ENCODE measurements at regions not wholly inside any gene's neighbourhood (a gene's known extent, or its start where the extent isn't known, plus 50 kb on each side); places are given as distances from the start of the nearest gene placed in this dataset.
"Not testable (repeated sequence)": the region's sequence is repeated elsewhere in the genome, so short reads cannot be mapped to it uniquely, and the experiment has no call there.

DNA sequence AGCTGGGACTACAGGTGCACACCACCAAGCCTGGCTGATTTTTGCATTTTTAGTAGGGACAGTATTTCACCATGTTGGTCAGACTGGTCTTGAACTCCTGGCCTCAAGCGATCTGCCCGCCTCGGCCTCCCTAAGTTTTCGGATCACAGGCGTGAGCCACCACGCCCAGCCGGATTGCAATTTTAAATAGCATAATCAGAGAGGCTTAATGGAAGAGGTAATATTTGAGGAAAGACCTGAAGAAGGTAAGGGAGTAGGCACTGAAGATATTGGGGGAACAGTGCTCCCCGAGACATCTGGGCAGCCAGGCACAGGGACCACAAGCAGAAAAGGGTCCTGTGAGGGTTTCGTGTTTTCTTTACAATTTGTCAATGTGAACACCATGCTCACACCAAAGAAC lies 61.4 kb upstream of the USP6NL start:
- intact Hi-C loops (cut with DNase I): no loop called here
- peaks cover 0 to 7% (median 0%) of the 10 kb centered on the region in 4 donors for H3K27me3 ChIP-seq
- H3K4me3 ChIP-seq: no peak overlapping the region
- H3K36me3 ChIP-seq: no peaks in the 10 kb centered on the region
- H3K27ac ChIP-seq: no peak overlapping the region
- peaks cover 0 to 13% (median 0%) of the 10 kb centered on the region in 3 donors for H3K4me1 ChIP-seq
- TF ChIP-seq POLR2A (IDR thresholded peaks at IDR 0.05): no peak
- TF ChIP-seq, protein P1, sequence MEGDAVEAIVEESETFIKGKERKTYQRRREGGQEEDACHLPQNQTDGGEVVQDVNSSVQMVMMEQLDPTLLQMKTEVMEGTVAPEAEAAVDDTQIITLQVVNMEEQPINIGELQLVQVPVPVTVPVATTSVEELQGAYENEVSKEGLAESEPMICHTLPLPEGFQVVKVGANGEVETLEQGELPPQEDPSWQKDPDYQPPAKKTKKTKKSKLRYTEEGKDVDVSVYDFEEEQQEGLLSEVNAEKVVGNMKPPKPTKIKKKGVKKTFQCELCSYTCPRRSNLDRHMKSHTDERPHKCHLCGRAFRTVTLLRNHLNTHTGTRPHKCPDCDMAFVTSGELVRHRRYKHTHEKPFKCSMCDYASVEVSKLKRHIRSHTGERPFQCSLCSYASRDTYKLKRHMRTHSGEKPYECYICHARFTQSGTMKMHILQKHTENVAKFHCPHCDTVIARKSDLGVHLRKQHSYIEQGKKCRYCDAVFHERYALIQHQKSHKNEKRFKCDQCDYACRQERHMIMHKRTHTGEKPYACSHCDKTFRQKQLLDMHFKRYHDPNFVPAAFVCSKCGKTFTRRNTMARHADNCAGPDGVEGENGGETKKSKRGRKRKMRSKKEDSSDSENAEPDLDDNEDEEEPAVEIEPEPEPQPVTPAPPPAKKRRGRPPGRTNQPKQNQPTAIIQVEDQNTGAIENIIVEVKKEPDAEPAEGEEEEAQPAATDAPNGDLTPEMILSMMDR (IDR thresholded peaks at IDR 0.05): no peak
- WGBS, 2 donors: 92 to 97% methylated on average over 2 to 8 of the region's 9 CpGs
- DNase-seq: no peak
- H3K9me3 ChIP-seq: no peaks in the 10 kb centered on the region

DNA sequence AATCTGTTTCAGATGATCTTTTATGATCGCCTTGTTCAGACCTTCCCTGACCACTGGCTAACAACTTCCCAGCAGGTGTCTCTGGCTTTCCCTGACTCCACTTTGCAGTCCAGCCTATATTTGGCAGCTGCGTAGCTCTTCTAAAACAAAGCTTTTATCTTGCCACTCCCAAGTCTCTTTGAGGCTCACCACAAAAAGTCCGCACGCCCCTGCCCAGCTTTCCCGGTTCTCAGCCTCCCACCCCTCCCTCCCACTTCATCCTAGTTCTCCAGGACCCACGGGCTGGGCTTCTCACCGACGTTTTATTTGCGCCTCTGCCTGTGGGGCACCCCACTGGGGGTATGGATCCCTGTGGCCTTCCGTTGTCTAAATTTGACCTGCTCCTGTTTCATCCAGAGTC lies 58.9 kb upstream of the USP6NL start:
- DNase-seq: no peak
- Histone ChIP-seq H3K4me1 (peaks cover 0 to 13% (median 0%) of the 10 kb centered on the region in 3 donors), H3K27me3 (no peaks in the 10 kb centered on the region), H3K36me3 (no peaks in the 10 kb centered on the region), H3K27ac (no peak overlapping the region), H3K4me3 (no peak overlapping the region), H3K9me3 (no peaks in the 10 kb centered on the region)
- 70 to 79% methylated on average over 10 of the region's 10 CpGs for WGBS, 2 donors
- TF ChIP-seq POLR2A (IDR thresholded peaks at IDR 0.05): no peak
- TF ChIP-seq, protein P1 (IDR thresholded peaks at IDR 0.05): no peak
- intact Hi-C loops (cut with DNase I): no loop called here

DNA sequence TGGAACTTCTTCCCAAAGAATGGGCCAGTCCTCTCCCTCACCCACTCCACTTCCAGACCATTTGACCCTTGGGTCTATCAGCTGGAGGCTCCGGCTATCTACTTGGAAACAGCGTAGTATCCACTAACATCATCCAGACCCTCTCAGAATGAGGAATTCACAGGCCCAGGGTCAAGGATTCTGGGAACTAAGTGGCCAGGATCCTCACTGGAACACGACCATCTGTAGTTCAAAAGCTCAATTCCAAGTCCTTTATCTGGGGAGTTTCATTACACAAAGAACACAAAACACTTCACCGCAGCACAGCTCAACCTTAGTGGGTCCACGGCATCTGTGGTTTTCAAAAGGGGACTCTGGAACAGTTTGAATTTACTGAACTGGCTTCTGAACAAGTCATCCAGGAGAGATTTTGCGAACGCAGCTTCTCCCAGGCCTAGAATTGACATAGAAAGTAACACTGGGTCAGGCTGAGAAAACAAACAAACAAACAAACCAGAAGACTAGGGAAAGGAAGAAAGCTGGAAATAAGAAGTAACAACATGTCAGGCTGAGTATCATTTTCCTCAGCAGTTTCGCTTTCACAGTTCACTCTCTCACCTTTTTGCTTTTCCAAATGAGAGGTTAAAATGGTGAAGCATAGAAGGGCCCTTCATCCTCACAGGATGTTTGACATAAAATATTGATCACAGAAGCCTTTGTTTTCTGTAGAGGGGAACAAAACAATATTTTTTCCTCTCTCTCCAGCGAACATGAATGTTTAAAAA lies 57.6 kb upstream of the USP6NL start:
- Histone ChIP-seq H3K4me1 (peaks cover 0 to 22% (median 0%) of the 10 kb centered on the region in 3 donors), H3K36me3 (no peaks in the 10 kb centered on the region), H3K4me3 (no peak overlapping the region), H3K27me3 (no peaks in the 10 kb centered on the region), H3K9me3 (no peaks in the 10 kb centered on the region), H3K27ac (no peak overlapping the region)
- intact Hi-C loops (cut with DNase I): no loop called here
- TF ChIP-seq, protein P1 (IDR thresholded peaks at IDR 0.05): no peak
- TF ChIP-seq POLR2A (IDR thresholded peaks at IDR 0.05): no peak
- no peak for DNase-seq
- 83 to 86% methylated on average over 8 of the region's 9 CpGs for WGBS, 2 donors

DNA sequence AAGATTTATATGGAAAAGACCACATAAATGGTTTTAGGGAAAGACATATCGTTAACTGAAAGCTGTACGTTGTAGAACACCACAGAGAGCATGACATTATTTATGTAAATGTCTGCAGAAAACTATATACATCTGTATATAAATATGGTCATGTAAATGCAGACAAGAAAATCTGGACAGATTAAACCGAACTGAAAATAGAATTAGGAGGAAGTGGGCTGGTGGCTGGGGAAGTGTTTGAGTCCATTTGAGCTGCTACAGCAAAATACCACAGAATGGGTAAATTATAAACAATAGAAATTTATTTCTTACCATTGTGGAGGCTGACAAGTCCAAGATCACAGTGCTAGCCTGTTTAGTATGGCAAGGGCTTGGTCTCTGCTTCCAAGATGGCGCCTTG lies 56.3 kb upstream of the USP6NL start:
- intact Hi-C loops (cut with DNase I): no loop called here
- H3K9me3 ChIP-seq: no peaks in the 10 kb centered on the region
- DNase-seq: no peak
- no peak overlapping the region for H3K4me3 ChIP-seq
- H3K4me1 ChIP-seq: peaks cover 0 to 21% (median 0%) of the 10 kb centered on the region in 3 donors
- TF ChIP-seq, protein P1 (IDR thresholded peaks at IDR 0.05): no peak
- no peak for TF ChIP-seq POLR2A (IDR thresholded peaks at IDR 0.05)
- no peaks in the 10 kb centered on the region for H3K36me3 ChIP-seq
- H3K27ac ChIP-seq: no peak overlapping the region
- 61 to 76% methylated on average over 4 of the region's 4 CpGs for WGBS, 2 donors
- no peaks in the 10 kb centered on the region for H3K27me3 ChIP-seq

DNA sequence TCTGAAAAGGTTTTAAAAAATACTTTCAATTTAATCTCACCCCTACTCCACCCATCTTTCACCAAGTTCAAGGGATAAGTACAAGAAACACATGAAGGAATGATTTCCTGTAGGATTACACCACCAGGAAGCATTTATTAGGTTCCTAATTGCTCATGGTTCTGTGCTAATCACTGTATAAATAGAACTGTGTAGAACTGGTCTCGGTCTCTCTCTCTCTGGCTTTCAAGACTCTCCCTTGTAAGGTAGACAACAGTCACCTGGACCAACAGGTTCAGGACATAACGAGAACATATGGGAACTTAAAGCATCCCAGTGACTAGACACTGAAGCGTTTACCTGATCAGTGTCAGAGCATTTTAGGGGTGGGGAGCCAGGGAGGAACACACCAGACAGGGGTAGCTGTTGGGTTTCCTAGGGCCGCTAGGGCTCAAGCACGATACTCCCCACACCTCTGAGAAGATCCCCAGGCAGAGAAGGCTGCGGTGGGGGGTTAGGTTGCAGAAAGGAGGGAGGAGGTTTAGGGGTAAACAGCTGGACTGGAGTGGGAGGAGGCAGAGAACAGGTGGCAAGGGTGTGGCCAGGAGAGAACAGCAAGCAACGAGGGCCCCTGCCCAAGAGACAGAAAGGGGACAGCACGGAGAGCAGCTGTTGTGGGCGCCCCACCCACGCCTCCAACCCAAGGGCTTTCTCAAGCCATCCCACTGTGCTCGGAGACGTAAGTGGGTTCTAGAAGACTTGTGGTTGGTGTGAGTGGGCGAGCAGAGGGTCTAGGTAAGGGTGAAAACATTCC lies 52.5 kb upstream of the USP6NL start:
- Histone ChIP-seq H3K27me3 (no peaks in the 10 kb centered on the region), H3K4me3 (no peak overlapping the region), H3K9me3 (no peaks in the 10 kb centered on the region), H3K36me3 (no peaks in the 10 kb centered on the region), H3K4me1 (peaks cover 0 to 40% (median 4%) of the 10 kb centered on the region in 3 donors), H3K27ac (peak overlapping the region; percentile 64 to 84 (median 74))
- DNase-seq: no peak
- TF ChIP-seq POLR2A (IDR thresholded peaks at IDR 0.05): peak in 1 of 4 donors; percentile 18
- TF ChIP-seq, protein P1 (IDR thresholded peaks at IDR 0.05): no peak
- intact Hi-C loops (cut with DNase I): no loop called here
- 74 to 78% methylated on average over 9 to 10 of the region's 13 CpGs for WGBS, 2 donors

DNA sequence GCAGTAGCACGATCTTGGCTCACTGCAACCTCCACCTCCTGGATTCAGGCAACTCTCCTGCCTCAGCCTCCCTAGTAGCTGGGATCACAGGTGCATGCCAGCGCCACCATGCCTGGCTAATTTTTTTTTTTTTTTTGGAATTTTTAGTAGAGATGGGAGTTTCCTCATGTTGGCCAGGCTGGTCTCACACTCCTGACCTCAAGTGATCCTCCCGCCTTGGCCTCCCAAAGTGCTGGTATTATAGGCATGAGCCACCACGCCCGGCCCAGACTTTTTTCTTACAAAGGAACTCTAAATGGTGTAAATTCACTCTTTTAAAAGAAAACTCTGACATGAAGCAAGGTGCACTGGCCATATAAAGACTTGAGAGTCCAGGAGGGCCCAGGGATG lies 51.7 kb upstream of the USP6NL start:
- H3K36me3 ChIP-seq; DNase-seq; H3K27me3 ChIP-seq; H3K4me3 ChIP-seq; intact Hi-C loops (cut with DNase I); H3K9me3 ChIP-seq: not testable (repeated sequence)
- 92 to 98% methylated on average over 4 to 5 of the region's 5 CpGs for WGBS, 2 donors
- Histone ChIP-seq H3K4me1 (peaks cover 0 to 45% (median 4%) of the 10 kb centered on the region in 3 donors), H3K27ac (peak overlapping the region in 3 of 4 donors; percentile 53 to 84 (median 64))

All from esophagus squamous epithelium (tissue), 5 donors.